SJSA1 (cell line): ENCODE measurements at regions not wholly inside any gene's neighbourhood (a gene's known extent, or its start where the extent isn't known, plus 50 kb on each side); places are given as distances from the start of the nearest gene placed in this dataset.

Experiments used
- DNase-seq, 2 experiments: peaks; one replicate each; pipeline ENCODE4 v3.0.0-alpha.2; 2015 to 2020; ENCODE audit warnings: low spot score in 2 of 2, low read depth in 1 of 2
- H3K27ac ChIP-seq: fragments of 250-450 bp; sonication (Bioruptor Pico); 2 replicates; pipeline ENCODE4 v1.5.1; 2020; ENCODE audit warnings: mild to moderate bottlenecking, moderate library complexity
- H3K27me3 ChIP-seq: fragments of 250-450 bp; sonication (Bioruptor Pico); replicated peaks from 2 replicates; pipeline ENCODE4 v1.5.1; 2020; ENCODE audit warnings: mild to moderate bottlenecking, moderate library complexity
- H3K36me3 ChIP-seq: fragments of 250-450 bp; sonication (Bioruptor Pico); 2 replicates; pipeline ENCODE4 v1.5.1; 2020; ENCODE audit warnings: mild to moderate bottlenecking
- H3K4me1 ChIP-seq: fragments of 250-450 bp; sonication (Bioruptor Pico); replicated peaks from 2 replicates; pipeline ENCODE4 v1.6.1; 2021; ENCODE audit warnings: mild to moderate bottlenecking
- H3K4me3 ChIP-seq: fragments of 250-450 bp; sonication (Bioruptor Pico); 2 replicates; pipeline ENCODE4 v1.5.1; 2020; ENCODE audit warnings: mild to moderate bottlenecking
- H3K9me3 ChIP-seq: fragments of 250-450 bp; sonication (Bioruptor Pico); replicated peaks from 2 replicates; pipeline ENCODE4 v1.5.1; 2020; ENCODE audit warnings: mild to moderate bottlenecking

DNA sequence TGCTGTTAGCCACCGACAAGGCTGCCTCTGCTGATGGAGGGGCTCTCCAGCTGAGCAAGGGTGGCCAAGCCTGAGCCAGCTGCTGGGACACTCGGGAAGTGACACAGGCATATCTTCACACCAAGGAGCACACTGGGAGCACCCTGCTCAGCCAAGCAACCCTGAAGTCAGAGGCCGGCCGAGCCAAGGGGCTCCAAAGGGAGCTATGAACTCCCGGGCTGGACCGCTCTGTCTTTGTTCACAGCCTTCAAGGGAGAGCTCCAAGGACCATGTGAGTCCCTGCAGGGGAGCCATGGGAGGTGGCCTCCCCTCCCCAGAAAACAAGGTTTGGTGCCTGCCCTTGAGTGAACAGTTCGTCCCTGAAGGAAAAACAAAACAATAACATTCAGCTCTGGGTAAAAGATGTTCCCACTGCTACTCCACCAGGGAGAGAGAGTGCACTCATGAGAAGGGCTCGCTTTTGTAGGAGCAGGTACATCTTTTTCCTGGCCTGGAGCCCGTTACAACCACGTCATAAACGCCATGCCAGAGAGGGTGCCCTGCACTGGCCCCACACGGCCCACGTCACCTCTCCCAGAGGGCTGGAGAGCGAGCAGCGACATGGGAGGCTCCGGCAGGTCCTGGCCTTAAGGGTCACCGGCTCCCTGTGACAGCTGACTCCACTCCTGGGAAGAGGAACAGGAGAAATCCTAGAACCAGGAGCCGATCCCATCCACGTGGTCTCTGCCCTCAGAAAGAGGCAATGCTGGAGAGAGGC, 56.3 kb upstream of the SLC25A33 start:
- no peaks in the 10 kb centered on the region for H3K27me3 ChIP-seq
- no peaks in the 10 kb centered on the region for H3K4me1 ChIP-seq
- no peak for DNase-seq
- H3K9me3 ChIP-seq: no peaks in the 10 kb centered on the region
- H3K27ac ChIP-seq: no peak overlapping the region
- no peak overlapping the region for H3K4me3 ChIP-seq
- no peaks in the 10 kb centered on the region for H3K36me3 ChIP-seq

DNA sequence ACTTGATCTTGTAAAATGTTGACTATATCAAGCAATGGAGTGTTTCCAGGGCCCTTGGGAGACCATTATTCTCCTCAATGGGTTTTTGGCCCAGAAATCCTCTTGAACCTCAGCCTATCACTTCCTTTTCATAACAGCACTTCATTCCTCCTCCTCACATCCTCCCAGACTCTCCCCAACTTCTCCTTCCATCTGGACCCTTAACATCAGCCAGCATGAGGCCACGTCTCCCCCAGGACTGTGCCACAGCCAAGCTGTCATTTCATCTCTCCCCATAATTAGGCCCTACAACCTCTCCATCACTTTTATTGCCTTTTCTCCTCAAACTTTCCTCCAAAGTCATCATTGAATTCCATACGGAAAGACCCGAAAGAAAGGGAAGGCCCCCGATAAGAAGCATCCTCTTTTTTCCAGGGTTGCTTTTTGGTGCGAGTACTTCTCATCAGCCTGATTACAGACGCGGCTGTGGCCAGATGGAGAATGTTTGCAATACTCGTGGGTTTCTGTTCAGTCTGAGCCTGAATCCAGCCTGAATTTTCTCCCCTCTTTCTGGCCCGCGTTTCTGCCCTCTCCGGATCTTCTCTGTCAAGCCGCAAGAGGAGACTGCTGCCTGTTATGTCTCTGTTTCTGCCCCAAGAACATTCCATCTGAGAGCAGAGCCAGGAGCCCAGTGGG, 52.7 kb upstream of the SLC25A33 start:
- no peaks in the 10 kb centered on the region for H3K9me3 ChIP-seq
- no peak overlapping the region for H3K4me3 ChIP-seq
- no peak for DNase-seq
- H3K36me3 ChIP-seq: no peaks in the 10 kb centered on the region
- no peak overlapping the region for H3K27ac ChIP-seq
- H3K4me1 ChIP-seq: no peaks in the 10 kb centered on the region
- H3K27me3 ChIP-seq: no peaks in the 10 kb centered on the region
